ENCODE measurements at regions not wholly inside any gene's neighbourhood (a gene's known extent, or its start where the extent isn't known, plus 50 kb on each side); places are given as distances from the start of the nearest gene placed in this dataset.

GRCh38 chr5:173490681-173491080, 125.8 kb downstream of the BOD1 start:
- WGBS, 2 experiments (ENCODE audit: extremely low coverage in 2 of 2, insufficient read length in 1 of 2), result no CpG with 5 or more reads among the region's 1 CpG
- DNase-seq (no peak), ATAC-seq (ENCODE audit: low read depth) (no peak)
- H3K23ac ChIP-seq (ENCODE audit: low read depth, low read length), result no peak overlapping the region
- H3K4ac ChIP-seq (ENCODE audit: low read depth, low read length), result no peak overlapping the region
- peaks cover 2% of the 10 kb centered on the region; the same call in 1 of the 2 replicates for H3K4me1 ChIP-seq (ENCODE audit: control insufficient read depth, insufficient read depth, low read length)
- H4K91ac ChIP-seq (ENCODE audit: insufficient read depth, low read depth, low read length), result no peak overlapping the region
- no peaks in the 10 kb centered on the region for H3K9me1 ChIP-seq (ENCODE audit: insufficient read depth, low read length)
- no peaks in the 10 kb centered on the region for H4K20me1 ChIP-seq (ENCODE audit: insufficient read depth, low read length)
- no peak overlapping the region for H2AFZ ChIP-seq (replicated peaks; ENCODE audit: low read length, poor library complexity)
- H3K18ac ChIP-seq (ENCODE audit: low read depth, low read length), result no peak overlapping the region
- in situ Hi-C loops (cut with MboI; ENCODE audit: low sequenced_read_pairs), result no loop called here
- intact Hi-C loops (cut with micrococcal nuclease), result no loop called here
- no peaks in the 10 kb centered on the region for H3K79me1 ChIP-seq (ENCODE audit: low read depth in 1 of 2, low read length in 2 of 2)
- no peak overlapping the region for H2BK15ac ChIP-seq (ENCODE audit: low read depth, low read length)
- no peak overlapping the region for H2AK5ac ChIP-seq (ENCODE audit: low read depth, low read length)
- H3K14ac ChIP-seq (replicated peaks; ENCODE audit: low read depth, low read length), result no peak overlapping the region
- no peak overlapping the region for H2BK20ac ChIP-seq (ENCODE audit: low read depth, low read length)
- H4K5ac ChIP-seq (ENCODE audit: low read depth, low read length), result no peak overlapping the region
- H2BK120ac ChIP-seq (ENCODE audit: low read depth, low read length), result no peak overlapping the region
- H3K4me3 ChIP-seq (ENCODE audit: insufficient read depth, low read depth, low read length), result no peak overlapping the region
- no peak overlapping the region for H3K27ac ChIP-seq (ENCODE audit: insufficient read depth, low read length)
- no peak overlapping the region for H3K56ac ChIP-seq (ENCODE audit: extremely low read depth, insufficient read depth, low read length)
- dilution Hi-C loops (cut with HindIII; ENCODE audit: low sequenced_read_pairs, unreplicated experiment), result no loop called here
- no peak for TF ChIP-seq USF2 (IDR thresholded peaks at IDR 0.05; ENCODE audit: low read depth, low read length)
- TF ChIP-seq RAD21 (IDR thresholded peaks at IDR 0.05; ENCODE audit: low read length), result no peak
- TF ChIP-seq NFE2L2 (IDR thresholded peaks at IDR 0.05; ENCODE audit: low read depth, low read length), result no peak
- TF ChIP-seq POLR2A (IDR thresholded peaks at IDR 0.05; ENCODE audit: low read depth, low read length), result no peak
- no peak for TF ChIP-seq RFX5 (IDR thresholded peaks at IDR 0.05; ENCODE audit: low read depth, low read length)
- TF ChIP-seq BHLHE40 (IDR thresholded peaks at IDR 0.05; ENCODE audit: low read depth, low read length), result no peak
- no peak for TF ChIP-seq CEBPB (IDR thresholded peaks at IDR 0.05; ENCODE audit: low read depth, low read length)
- no TSS peak for BruUV-seq (replicated peaks)
- no peaks in the 10 kb centered on the region for H3K27me3 ChIP-seq (ENCODE audit: control insufficient read depth, insufficient read depth, low read length)
- H4K8ac ChIP-seq (ENCODE audit: low read depth in 2 of 2, low read length in 2 of 2), result no peak overlapping the region
- H3K9me3 ChIP-seq (ENCODE audit: control insufficient read depth, insufficient read depth, low read length), result no peaks in the 10 kb centered on the region
- no peak overlapping the region for H2BK5ac ChIP-seq (ENCODE audit: low read depth, low read length, poor library complexity, severe bottlenecking)
- CTCF ChIA-PET, result no interaction called here
- H2AK9ac ChIP-seq (replicated peaks; ENCODE audit: low read depth, low read length, poor library complexity), result no peak overlapping the region
- H3K4me2 ChIP-seq (ENCODE audit: low read depth, low read length), result no peak overlapping the region
- POLR2A ChIA-PET (ENCODE audit: unreplicated experiment), result no interaction called here
- H3K36me3 ChIP-seq (ENCODE audit: control insufficient read depth, insufficient read depth, low read length), result no peaks in the 10 kb centered on the region
- no peak overlapping the region for H3K9ac ChIP-seq (ENCODE audit: low read depth, low read length)
